22Rv1 (cell line): ENCODE measurements at regions not wholly inside any gene's neighbourhood (a gene's known extent, or its start where the extent isn't known, plus 50 kb on each side); places are given as distances from the start of the nearest gene placed in this dataset.

Source experiments
- ZFX ChIP-seq: fragments of 450-650 bp; IDR thresholded peaks from 2 replicates; pipeline ENCODE4 v1.6.1; 2017; ENCODE audit warnings: antibody characterized with exemption, borderline replicate concordance
- TF ChIP-seq, protein P1 (sequence below): fragments of 450-650 bp; IDR thresholded peaks from 2 replicates; pipeline ENCODE4 v1.5.1; 2017; ENCODE audit warnings: mild to moderate bottlenecking

DNA sequence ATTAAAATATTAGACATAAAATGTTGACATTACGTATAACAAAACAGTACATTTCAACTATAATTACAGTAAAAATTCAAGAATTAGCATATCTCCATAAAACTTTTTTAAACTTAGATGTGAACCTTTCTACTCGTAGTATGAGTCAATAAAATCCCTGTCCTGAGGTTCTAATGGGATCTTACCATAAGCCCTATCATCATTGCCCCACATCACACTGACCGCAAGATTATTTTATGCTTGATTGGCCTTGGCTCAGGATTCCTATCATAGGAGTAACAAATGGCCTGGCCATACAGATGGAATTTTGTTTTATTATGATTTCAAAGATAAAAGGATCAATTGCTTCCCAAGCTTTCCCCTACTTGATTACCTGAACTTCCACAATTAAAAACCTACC, 238.3 kb downstream of the MEF2C start:
- TF ChIP-seq, protein P1, sequence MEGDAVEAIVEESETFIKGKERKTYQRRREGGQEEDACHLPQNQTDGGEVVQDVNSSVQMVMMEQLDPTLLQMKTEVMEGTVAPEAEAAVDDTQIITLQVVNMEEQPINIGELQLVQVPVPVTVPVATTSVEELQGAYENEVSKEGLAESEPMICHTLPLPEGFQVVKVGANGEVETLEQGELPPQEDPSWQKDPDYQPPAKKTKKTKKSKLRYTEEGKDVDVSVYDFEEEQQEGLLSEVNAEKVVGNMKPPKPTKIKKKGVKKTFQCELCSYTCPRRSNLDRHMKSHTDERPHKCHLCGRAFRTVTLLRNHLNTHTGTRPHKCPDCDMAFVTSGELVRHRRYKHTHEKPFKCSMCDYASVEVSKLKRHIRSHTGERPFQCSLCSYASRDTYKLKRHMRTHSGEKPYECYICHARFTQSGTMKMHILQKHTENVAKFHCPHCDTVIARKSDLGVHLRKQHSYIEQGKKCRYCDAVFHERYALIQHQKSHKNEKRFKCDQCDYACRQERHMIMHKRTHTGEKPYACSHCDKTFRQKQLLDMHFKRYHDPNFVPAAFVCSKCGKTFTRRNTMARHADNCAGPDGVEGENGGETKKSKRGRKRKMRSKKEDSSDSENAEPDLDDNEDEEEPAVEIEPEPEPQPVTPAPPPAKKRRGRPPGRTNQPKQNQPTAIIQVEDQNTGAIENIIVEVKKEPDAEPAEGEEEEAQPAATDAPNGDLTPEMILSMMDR = no peak
- TF ChIP-seq ZFX = no peak
